ENCODE measurements at regions not wholly inside any gene's neighbourhood (a gene's known extent, or its start where the extent isn't known, plus 50 kb on each side); places are given as distances from the start of the nearest gene placed in this dataset.

DNA sequence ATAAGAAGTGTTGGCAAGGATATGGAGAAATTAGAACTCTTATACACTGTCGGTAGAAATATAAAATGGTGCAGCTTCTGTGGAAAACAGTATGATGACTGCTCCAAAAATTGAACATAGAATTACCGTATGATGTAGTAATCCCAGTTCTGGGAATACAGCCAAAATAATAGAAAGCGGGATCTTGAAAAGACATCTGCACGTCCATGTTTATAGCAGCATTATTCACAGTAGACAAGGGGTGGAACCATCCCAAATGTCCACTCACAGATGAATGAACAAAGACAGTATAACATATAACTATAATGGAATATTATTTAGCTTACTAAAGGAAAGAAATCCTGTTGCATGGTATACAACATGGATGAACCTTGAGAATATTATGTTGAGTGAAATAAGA lies 257.7 kb downstream of the TDRD15 start:
- Histone ChIP-seq H3K27me3 (ENCODE audit: control insufficient read depth, insufficient read depth, low read length) (no peaks in the 10 kb centered on the region), H3K4me3 (ENCODE audit: low read depth in 2 of 2, low read length in 2 of 2) (no peak overlapping the region), H3K27ac (ENCODE audit: low read length) (no peak overlapping the region), H3K9me3 (ENCODE audit: control insufficient read depth, insufficient read depth, low read depth, low read length) (no peaks in the 10 kb centered on the region), H3K4me1 (ENCODE audit: control insufficient read depth, insufficient read depth, low read length) (no peaks in the 10 kb centered on the region), H3K36me3 (ENCODE audit: control insufficient read depth, insufficient read depth, low read length) (no peaks in the 10 kb centered on the region)
- BruUV-seq (replicated peaks): no TSS peak
- intact Hi-C loops (cut with micrococcal nuclease; ENCODE audit: unreplicated experiment): no loop called here
- ChIA-PET CTCF (no interaction called here), POLR2A (no interaction called here)
- in situ Hi-C loops (cut with HindIII; ENCODE audit: low pct_unique_long_range_greater_than_20kb, low sequenced_read_pairs): no loop called here
- TF ChIP-seq SIN3A (IDR thresholded peaks at IDR 0.05; ENCODE audit: borderline replicate concordance, insufficient read depth, low read depth, low read length) (no peak), REST (IDR thresholded peaks at IDR 0.05; ENCODE audit: insufficient read depth in 1 of 2, low read depth in 2 of 2, low read length in 1 of 2) (no peak), POLR2AphosphoS5 (IDR thresholded peaks at IDR 0.05; ENCODE audit: low read depth, low read length) (no peak), TCF7L2 (IDR thresholded peaks at IDR 0.05; ENCODE audit: low read depth, low read length) (no peak), CTCF (IDR thresholded peaks at IDR 0.05) (no peak)
- no peak for DNase-seq (ENCODE audit: low read depth, low spot score)
- ATAC-seq: no peak

- no TSS peak for BruUV-seq (replicated peaks)
- CTCF ChIA-PET: no interaction called here
- POLR2A ChIA-PET: no interaction called here
- H3K27me3 ChIP-seq (ENCODE audit: control insufficient read depth, insufficient read depth, low read length): no peaks in the 10 kb centered on the region
- DNase-seq (ENCODE audit: low read depth, low spot score): no peak
- H3K36me3 ChIP-seq (ENCODE audit: control insufficient read depth, insufficient read depth, low read length): no peaks in the 10 kb centered on the region
- no peak overlapping the region for H3K27ac ChIP-seq (ENCODE audit: low read length)
- TF ChIP-seq POLR2AphosphoS5 (IDR thresholded peaks at IDR 0.05; ENCODE audit: low read depth, low read length) (no peak), SIN3A (IDR thresholded peaks at IDR 0.05; ENCODE audit: borderline replicate concordance, insufficient read depth, low read depth, low read length) (no peak), TCF7L2 (IDR thresholded peaks at IDR 0.05; ENCODE audit: low read depth, low read length) (no peak), CTCF (IDR thresholded peaks at IDR 0.05) (no peak), REST (IDR thresholded peaks at IDR 0.05; ENCODE audit: insufficient read depth in 1 of 2, low read depth in 2 of 2, low read length in 1 of 2) (no peak)
- in situ Hi-C loops (cut with HindIII; ENCODE audit: low pct_unique_long_range_greater_than_20kb, low sequenced_read_pairs): no loop called here
- no peaks in the 10 kb centered on the region for H3K4me1 ChIP-seq (ENCODE audit: control insufficient read depth, insufficient read depth, low read length)
- H3K4me3 ChIP-seq (ENCODE audit: low read depth in 2 of 2, low read length in 2 of 2): no peak overlapping the region
- H3K9me3 ChIP-seq (ENCODE audit: control insufficient read depth, insufficient read depth, low read depth, low read length): no peaks in the 10 kb centered on the region
- intact Hi-C loops (cut with micrococcal nuclease; ENCODE audit: unreplicated experiment): no loop called here
- ATAC-seq: no peak
Measured at GRCh38 chr2:21382701-21383520, 259.1 kb downstream of the TDRD15 start.

All from Panc1 (cell line).